Astrocyte of the cerebellum (primary cell): ENCODE measurements at regions not wholly inside any gene's neighbourhood (a gene's known extent, or its start where the extent isn't known, plus 50 kb on each side); places are given as distances from the start of the nearest gene placed in this dataset.

Experiments used
- DNase-seq: peaks from one replicate; pipeline ENCODE4 v3.0.0-alpha.2; 2011; ENCODE audit warnings: low read depth
- H3K4me3 ChIP-seq: 2 replicates; pipeline ENCODE4 v1.5.1; 2011; ENCODE audit warnings: mild to moderate bottlenecking, low read depth, low read length, moderate library complexity
- in situ Hi-C: cut with HindIII; loops from 2 replicates; pipeline ENCODE4 v1.10.0; 2017; ENCODE audit warnings: low sequenced_read_pairs
- TF ChIP-seq, protein P1 (sequence below): IDR thresholded peaks from 2 replicates; pipeline ENCODE4 v1.5.1; 2012; ENCODE audit warnings: low read length, low read depth, moderate library complexity, mild to moderate bottlenecking; ENCODE audit errors: missing control alignments

- TF ChIP-seq, protein P1, sequence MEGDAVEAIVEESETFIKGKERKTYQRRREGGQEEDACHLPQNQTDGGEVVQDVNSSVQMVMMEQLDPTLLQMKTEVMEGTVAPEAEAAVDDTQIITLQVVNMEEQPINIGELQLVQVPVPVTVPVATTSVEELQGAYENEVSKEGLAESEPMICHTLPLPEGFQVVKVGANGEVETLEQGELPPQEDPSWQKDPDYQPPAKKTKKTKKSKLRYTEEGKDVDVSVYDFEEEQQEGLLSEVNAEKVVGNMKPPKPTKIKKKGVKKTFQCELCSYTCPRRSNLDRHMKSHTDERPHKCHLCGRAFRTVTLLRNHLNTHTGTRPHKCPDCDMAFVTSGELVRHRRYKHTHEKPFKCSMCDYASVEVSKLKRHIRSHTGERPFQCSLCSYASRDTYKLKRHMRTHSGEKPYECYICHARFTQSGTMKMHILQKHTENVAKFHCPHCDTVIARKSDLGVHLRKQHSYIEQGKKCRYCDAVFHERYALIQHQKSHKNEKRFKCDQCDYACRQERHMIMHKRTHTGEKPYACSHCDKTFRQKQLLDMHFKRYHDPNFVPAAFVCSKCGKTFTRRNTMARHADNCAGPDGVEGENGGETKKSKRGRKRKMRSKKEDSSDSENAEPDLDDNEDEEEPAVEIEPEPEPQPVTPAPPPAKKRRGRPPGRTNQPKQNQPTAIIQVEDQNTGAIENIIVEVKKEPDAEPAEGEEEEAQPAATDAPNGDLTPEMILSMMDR, result no peak
- H3K4me3 ChIP-seq, result no peak overlapping the region
- DNase-seq, result no peak
- in situ Hi-C loops, result no loop called here
These were observed 56.4 kb upstream of the RGS7 start for GRCh38 chr1:241413386-241413785.

GRCh38 chr1:241412646-241413045, 55.6 kb upstream of the RGS7 start:
- TF ChIP-seq, protein P1, result no peak
- H3K4me3 ChIP-seq, result no peak overlapping the region
- DNase-seq, result no peak
- in situ Hi-C loops, result no loop called here

- DNase-seq, result peak; percentile 43
- in situ Hi-C loops, result no loop called here
- H3K4me3 ChIP-seq, result no peak overlapping the region
- TF ChIP-seq, protein P1, result no peak
These were observed 54.9 kb upstream of the RGS7 start for GRCh38 chr1:241411776-241412338.

DNA sequence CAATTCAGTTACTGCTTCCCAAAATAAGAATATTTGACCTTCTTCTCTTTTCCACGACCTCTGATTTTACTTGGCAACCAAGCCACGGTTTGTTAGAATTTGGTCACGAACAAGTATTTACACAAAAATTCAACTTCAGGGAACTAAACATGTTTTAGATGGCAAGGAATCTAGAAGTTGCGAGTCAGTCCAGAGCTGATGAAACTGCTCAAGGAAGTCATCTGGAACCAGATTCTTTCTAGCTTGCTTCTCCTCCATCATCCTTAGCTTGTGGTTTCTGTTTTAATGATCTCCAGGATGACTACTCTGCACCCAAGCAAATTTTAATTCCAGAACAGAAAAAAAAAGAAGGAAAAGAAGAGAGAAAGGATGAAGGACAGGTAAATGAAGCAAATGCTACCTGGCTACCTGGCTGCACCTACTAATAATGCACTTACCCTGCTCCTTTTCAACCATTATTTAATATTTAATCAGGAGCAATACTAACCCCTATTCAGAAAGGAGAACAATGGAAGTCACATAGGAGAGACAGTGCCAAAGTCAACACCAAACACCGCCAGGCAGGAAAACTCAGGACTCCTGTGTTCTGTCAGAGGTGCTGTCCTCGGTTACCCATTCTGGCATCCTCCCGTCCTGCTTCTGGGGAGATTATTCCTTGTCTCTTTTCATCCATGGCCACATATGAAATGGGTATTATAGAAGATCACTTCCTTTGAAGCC, 54.2 kb upstream of the RGS7 start:
- no peak overlapping the region for H3K4me3 ChIP-seq
- TF ChIP-seq, protein P1, result no peak
- in situ Hi-C loops, result no loop called here
- peak; percentile 9 for DNase-seq

- no peak overlapping the region for H3K4me3 ChIP-seq
- in situ Hi-C loops, result no loop called here
- no peak for DNase-seq
- TF ChIP-seq, protein P1, result no peak
These were observed 51.2 kb upstream of the RGS7 start for GRCh38 chr1:241408170-241408569.
